Progenitor cell of endocrine pancreas (in vitro differentiated cells): ENCODE measurements at regions not wholly inside any gene's neighbourhood (a gene's known extent, or its start where the extent isn't known, plus 50 kb on each side); places are given as distances from the start of the nearest gene placed in this dataset.

ENCODE experiments used
- DNase-seq: peaks from one replicate; pipeline ENCODE4 v3.0.0; 2021; ENCODE audit warnings: low spot score; ENCODE audit not compliant: unreplicated experiment
- H3K27ac Mint-ChIP-seq: 2 replicates; pipeline ENCODE4 v1.8.0; 2021; ENCODE audit warnings: mild to moderate bottlenecking, moderate library complexity, mixed read lengths
- H3K27me3 Mint-ChIP-seq: 2 replicates; pipeline ENCODE4 v1.8.0; 2021; ENCODE audit warnings: mixed read lengths
- H3K36me3 Mint-ChIP-seq: 2 replicates; pipeline ENCODE4 v1.8.0; 2022; ENCODE audit warnings: mixed read lengths; ENCODE audit not compliant: insufficient read depth
- H3K4me1 Mint-ChIP-seq: 2 replicates; pipeline ENCODE4 v1.8.0; 2021; ENCODE audit warnings: low read depth, mixed read lengths
- H3K4me3 Mint-ChIP-seq: 2 replicates; pipeline ENCODE4 v1.8.0; 2021; ENCODE audit warnings: low read depth, mild to moderate bottlenecking, moderate library complexity, mixed read lengths
- H3K9me3 Mint-ChIP-seq: 2 replicates; pipeline ENCODE4 v1.8.0; 2021; ENCODE audit warnings: low read depth, mixed read lengths
- CTCF ChIP-seq: fragments of 200-600 bp; sonication (generic); IDR thresholded peaks from one replicate; pipeline ENCODE4 v1.5.0; 2021; ENCODE audit warnings: antibody characterized with exemption, mild to moderate bottlenecking; ENCODE audit not compliant: unreplicated experiment

DNA sequence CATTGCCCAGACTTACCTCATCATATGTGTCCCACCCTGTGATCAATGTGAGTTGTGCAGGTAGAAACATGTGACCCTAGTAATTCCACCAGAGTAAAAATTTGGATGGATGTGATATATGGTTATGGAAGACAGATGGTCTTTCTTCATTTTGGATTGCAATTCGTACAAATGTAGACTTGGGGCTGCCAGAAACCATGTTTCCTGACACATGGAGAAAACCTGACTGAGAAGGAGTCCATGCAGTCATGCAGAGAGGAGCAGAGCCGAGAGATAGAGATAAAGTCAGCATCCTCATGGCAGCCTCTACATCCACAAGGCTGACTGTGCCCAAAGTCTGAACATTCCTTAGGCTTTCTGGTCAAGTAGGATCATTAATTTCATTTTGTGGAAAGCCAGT, 678.1 kb upstream of the KIRREL3 start:
- H3K27ac Mint-ChIP-seq: no peak overlapping the region
- H3K27me3 Mint-ChIP-seq: no peaks in the 10 kb centered on the region
- no peaks in the 10 kb centered on the region for H3K36me3 Mint-ChIP-seq
- H3K4me3 Mint-ChIP-seq: no peak overlapping the region
- no peaks in the 10 kb centered on the region for H3K4me1 Mint-ChIP-seq
- TF ChIP-seq CTCF: no peak
- no peaks in the 10 kb centered on the region for H3K9me3 Mint-ChIP-seq
- DNase-seq: no peak

DNA sequence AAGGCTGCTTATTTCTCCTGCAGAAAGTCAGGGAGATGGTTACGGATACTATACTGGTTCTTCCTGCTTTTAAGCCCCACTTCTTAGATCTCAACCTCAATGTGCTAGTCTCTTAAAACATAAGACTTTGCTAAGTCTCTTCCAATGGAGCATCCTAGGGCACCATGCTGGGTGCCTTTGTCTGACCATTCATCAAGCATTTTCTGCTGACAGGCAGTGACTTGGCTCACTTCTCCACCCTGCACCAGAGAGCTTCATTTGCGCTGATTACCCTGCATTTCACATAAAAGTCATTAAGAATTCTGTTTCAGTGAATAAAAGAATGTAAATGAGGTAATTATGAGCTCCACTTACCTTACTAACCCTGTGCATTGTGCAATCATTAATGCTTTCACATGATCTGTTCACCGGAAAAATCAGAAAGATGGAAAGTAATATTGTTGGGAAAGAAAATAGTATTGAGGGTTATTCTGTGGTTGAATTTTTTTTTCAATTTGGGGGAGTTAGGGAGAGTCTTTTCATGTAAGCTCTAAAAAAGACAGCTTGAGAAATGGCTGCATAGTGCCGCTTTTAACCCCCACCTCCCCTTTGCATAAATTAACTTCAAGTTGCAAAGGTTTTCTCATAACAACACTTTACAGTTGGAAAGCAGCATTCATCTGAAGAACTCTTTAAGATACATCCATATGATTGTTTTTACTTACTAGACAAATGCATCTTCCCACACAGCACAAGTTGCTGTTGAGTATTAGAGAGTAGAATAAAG, 677.3 kb upstream of the KIRREL3 start:
- Mint-ChIP-seq H3K4me1 (no peaks in the 10 kb centered on the region), H3K27ac (no peak overlapping the region), H3K9me3 (no peaks in the 10 kb centered on the region), H3K36me3 (no peaks in the 10 kb centered on the region), H3K27me3 (no peaks in the 10 kb centered on the region), H3K4me3 (no peak overlapping the region)
- no peak for TF ChIP-seq CTCF
- DNase-seq: no peak

DNA sequence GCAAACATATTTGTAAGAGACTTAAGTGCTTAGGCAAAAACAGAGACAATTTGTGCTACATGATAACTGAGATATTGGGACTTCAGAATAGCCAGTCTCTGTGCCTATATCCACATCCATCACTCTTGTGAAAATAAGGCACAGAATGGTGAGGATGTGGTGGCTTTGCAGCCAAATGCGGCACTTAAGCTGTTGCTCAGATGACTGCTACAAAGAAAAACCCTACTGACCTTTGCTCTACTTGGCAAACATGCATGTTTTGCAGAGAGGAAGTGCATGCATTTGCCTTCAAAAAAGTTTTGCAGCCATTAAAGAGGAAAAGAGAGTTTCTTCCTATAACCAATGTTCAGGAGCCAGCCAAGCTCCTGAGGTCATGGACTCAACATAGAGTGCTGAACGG, 675.0 kb upstream of the KIRREL3 start:
- peaks cover 2% of the 10 kb centered on the region for H3K9me3 Mint-ChIP-seq
- DNase-seq: no peak
- no peak overlapping the region for H3K27ac Mint-ChIP-seq
- no peaks in the 10 kb centered on the region for H3K36me3 Mint-ChIP-seq
- H3K4me3 Mint-ChIP-seq: no peak overlapping the region
- H3K27me3 Mint-ChIP-seq: no peaks in the 10 kb centered on the region
- TF ChIP-seq CTCF: no peak
- H3K4me1 Mint-ChIP-seq: peaks cover under 1% of the 10 kb centered on the region

DNA sequence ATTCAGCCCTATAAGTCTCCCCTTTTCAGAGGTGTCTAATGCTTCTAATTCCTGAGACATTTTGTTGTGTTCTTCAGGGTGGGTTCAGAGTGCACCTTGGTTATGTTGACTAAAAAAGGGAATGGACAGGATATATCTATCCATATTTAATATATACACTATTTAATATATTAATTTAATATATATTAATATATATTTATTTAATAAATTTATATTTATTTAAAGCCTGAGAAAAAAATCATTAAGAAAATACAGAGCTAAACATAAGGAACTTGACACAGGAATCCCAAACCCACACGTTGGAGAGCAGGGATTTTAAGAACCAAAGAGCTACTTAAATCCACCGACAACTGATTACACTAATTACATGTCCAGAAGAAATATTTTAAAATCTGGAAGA, 674.2 kb upstream of the KIRREL3 start:
- no peak for TF ChIP-seq CTCF
- H3K9me3 Mint-ChIP-seq: peaks cover 3% of the 10 kb centered on the region
- no peaks in the 10 kb centered on the region for H3K27me3 Mint-ChIP-seq
- no peak for DNase-seq
- peaks cover 1% of the 10 kb centered on the region for H3K4me1 Mint-ChIP-seq
- H3K27ac Mint-ChIP-seq: no peak overlapping the region
- no peaks in the 10 kb centered on the region for H3K36me3 Mint-ChIP-seq
- H3K4me3 Mint-ChIP-seq: no peak overlapping the region

GRCh38 chr11:127670374-127671119, 670.0 kb upstream of the KIRREL3 start:
- Mint-ChIP-seq H3K36me3 (no peaks in the 10 kb centered on the region), H3K9me3 (peaks cover 14% of the 10 kb centered on the region), H3K27ac (no peak overlapping the region), H3K4me1 (peaks cover 1% of the 10 kb centered on the region), H3K27me3 (no peaks in the 10 kb centered on the region), H3K4me3 (no peak overlapping the region)
- no peak for DNase-seq
- no peak for TF ChIP-seq CTCF
